Type B pancreatic cell (in vitro differentiated cells): ENCODE measurements at regions not wholly inside any gene's neighbourhood (a gene's known extent, or its start where the extent isn't known, plus 50 kb on each side); places are given as distances from the start of the nearest gene placed in this dataset.

ENCODE experiments used
- DNase-seq: peaks from one replicate; pipeline ENCODE4 v3.0.0; 2021; ENCODE audit warnings: mixed read lengths; ENCODE audit not compliant: unreplicated experiment; ENCODE audit errors: extremely low spot score
- H3K27ac Mint-ChIP-seq: 2 replicates; pipeline ENCODE4 v1.8.0; 2021; ENCODE audit warnings: mild to moderate bottlenecking, mixed read lengths
- H3K27me3 Mint-ChIP-seq: 2 replicates; pipeline ENCODE4 v1.8.0; 2021; ENCODE audit warnings: mixed read lengths
- H3K36me3 Mint-ChIP-seq: 2 replicates; pipeline ENCODE4 v1.8.0; 2021; ENCODE audit warnings: mixed read lengths
- H3K4me1 Mint-ChIP-seq: one replicate; pipeline ENCODE4 v1.8.0; 2021; ENCODE audit warnings: mixed read lengths; ENCODE audit not compliant: unreplicated experiment
- H3K4me3 Mint-ChIP-seq: 2 replicates; pipeline ENCODE4 v1.8.0; 2021; ENCODE audit warnings: mild to moderate bottlenecking, mixed read lengths
- H3K9me3 Mint-ChIP-seq: 2 replicates; pipeline ENCODE4 v1.8.0; 2021; ENCODE audit warnings: mixed read lengths
- TF ChIP-seq, protein P1 (sequence below): fragments of 200-600 bp; sonication (generic); conservative IDR thresholded peaks from 2 replicates; pipeline ENCODE4 v1.5.0; 2021; ENCODE audit warnings: antibody characterized with exemption, mild to moderate bottlenecking

- no peak overlapping the region for H3K4me3 Mint-ChIP-seq
- no peaks in the 10 kb centered on the region for H3K36me3 Mint-ChIP-seq
- H3K27me3 Mint-ChIP-seq = no peaks in the 10 kb centered on the region
- H3K27ac Mint-ChIP-seq = no peak overlapping the region
- TF ChIP-seq, protein P1, sequence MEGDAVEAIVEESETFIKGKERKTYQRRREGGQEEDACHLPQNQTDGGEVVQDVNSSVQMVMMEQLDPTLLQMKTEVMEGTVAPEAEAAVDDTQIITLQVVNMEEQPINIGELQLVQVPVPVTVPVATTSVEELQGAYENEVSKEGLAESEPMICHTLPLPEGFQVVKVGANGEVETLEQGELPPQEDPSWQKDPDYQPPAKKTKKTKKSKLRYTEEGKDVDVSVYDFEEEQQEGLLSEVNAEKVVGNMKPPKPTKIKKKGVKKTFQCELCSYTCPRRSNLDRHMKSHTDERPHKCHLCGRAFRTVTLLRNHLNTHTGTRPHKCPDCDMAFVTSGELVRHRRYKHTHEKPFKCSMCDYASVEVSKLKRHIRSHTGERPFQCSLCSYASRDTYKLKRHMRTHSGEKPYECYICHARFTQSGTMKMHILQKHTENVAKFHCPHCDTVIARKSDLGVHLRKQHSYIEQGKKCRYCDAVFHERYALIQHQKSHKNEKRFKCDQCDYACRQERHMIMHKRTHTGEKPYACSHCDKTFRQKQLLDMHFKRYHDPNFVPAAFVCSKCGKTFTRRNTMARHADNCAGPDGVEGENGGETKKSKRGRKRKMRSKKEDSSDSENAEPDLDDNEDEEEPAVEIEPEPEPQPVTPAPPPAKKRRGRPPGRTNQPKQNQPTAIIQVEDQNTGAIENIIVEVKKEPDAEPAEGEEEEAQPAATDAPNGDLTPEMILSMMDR = no peak
- no peak for DNase-seq
- H3K4me1 Mint-ChIP-seq = no peaks in the 10 kb centered on the region
- H3K9me3 Mint-ChIP-seq = peaks cover 9% of the 10 kb centered on the region
Observed at GRCh38 chr7:12814828-12815227, 127.4 kb downstream of the ARL4A start.

DNA sequence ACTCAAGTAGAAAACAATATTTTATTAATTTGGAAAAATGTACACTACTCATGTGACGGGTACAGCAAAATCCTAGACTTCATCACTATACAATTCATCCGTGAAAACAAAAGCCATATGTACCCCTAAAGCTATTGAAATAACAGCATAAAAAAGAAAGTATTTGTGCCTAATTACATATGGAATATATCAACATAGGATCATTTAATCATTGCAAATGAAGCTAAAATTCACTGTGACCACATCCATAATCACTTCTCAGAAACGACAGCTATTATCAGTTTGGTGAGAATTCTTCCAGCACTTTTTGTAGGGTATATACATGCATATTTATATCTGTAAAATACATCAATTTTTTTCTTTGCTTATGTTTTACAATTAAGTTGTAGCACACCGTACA lies 128.0 kb downstream of the ARL4A start:
- Mint-ChIP-seq H3K27ac (no peak overlapping the region), H3K36me3 (no peaks in the 10 kb centered on the region), H3K9me3 (peaks cover 9% of the 10 kb centered on the region), H3K4me1 (no peaks in the 10 kb centered on the region), H3K4me3 (no peak overlapping the region), H3K27me3 (no peaks in the 10 kb centered on the region)
- no peak for DNase-seq
- TF ChIP-seq, protein P1 = no peak

DNA sequence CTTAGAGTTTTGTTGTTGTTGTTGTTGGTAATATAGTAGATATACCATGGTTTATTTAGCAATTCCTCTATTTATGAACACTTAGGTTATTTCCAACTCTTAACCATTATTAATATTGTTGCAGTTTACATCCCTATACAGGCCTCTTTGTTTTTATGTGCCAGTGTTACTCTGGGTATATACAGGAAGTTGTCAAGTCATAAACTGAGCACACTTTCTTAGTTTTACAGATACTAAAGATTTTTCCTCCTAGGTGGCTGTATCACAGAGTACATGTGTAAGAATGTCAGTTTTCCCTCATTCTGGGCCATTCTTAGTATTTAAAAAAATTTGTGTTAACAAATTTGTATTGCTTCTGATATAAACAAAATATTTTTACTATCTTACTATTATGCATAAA lies 128.4 kb downstream of the ARL4A start:
- H3K4me3 Mint-ChIP-seq = no peak overlapping the region
- H3K27me3 Mint-ChIP-seq = no peaks in the 10 kb centered on the region
- no peaks in the 10 kb centered on the region for H3K36me3 Mint-ChIP-seq
- DNase-seq = no peak
- no peaks in the 10 kb centered on the region for H3K4me1 Mint-ChIP-seq
- no peak overlapping the region for H3K27ac Mint-ChIP-seq
- TF ChIP-seq, protein P1 = no peak
- H3K9me3 Mint-ChIP-seq = peaks cover 9% of the 10 kb centered on the region

- Mint-ChIP-seq H3K4me1 (no peaks in the 10 kb centered on the region), H3K27ac (no peak overlapping the region), H3K9me3 (no peaks in the 10 kb centered on the region), H3K4me3 (no peak overlapping the region), H3K27me3 (no peaks in the 10 kb centered on the region), H3K36me3 (no peaks in the 10 kb centered on the region)
- DNase-seq = no peak
- TF ChIP-seq, protein P1 = no peak
Observed at GRCh38 chr7:12820777-12821176, 133.3 kb downstream of the ARL4A start.

GRCh38 chr7:12821746-12822145 lies 134.3 kb downstream of the ARL4A start:
- H3K4me1 Mint-ChIP-seq = no peaks in the 10 kb centered on the region
- no peaks in the 10 kb centered on the region for H3K27me3 Mint-ChIP-seq
- H3K9me3 Mint-ChIP-seq = no peaks in the 10 kb centered on the region

More at GRCh38 chr7:12821746-12822145, 134.3 kb downstream of the ARL4A start:
- Mint-ChIP-seq H3K4me3 (no peak overlapping the region), H3K36me3 (no peaks in the 10 kb centered on the region), H3K27ac (no peak overlapping the region)
- DNase-seq = no peak
- TF ChIP-seq, protein P1 = no peak
